ENCODE measurements at regions not wholly inside any gene's neighbourhood (a gene's known extent, or its start where the extent isn't known, plus 50 kb on each side); places are given as distances from the start of the nearest gene placed in this dataset.

- TF ChIP-seq, protein P1, sequence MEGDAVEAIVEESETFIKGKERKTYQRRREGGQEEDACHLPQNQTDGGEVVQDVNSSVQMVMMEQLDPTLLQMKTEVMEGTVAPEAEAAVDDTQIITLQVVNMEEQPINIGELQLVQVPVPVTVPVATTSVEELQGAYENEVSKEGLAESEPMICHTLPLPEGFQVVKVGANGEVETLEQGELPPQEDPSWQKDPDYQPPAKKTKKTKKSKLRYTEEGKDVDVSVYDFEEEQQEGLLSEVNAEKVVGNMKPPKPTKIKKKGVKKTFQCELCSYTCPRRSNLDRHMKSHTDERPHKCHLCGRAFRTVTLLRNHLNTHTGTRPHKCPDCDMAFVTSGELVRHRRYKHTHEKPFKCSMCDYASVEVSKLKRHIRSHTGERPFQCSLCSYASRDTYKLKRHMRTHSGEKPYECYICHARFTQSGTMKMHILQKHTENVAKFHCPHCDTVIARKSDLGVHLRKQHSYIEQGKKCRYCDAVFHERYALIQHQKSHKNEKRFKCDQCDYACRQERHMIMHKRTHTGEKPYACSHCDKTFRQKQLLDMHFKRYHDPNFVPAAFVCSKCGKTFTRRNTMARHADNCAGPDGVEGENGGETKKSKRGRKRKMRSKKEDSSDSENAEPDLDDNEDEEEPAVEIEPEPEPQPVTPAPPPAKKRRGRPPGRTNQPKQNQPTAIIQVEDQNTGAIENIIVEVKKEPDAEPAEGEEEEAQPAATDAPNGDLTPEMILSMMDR (IDR thresholded peaks at IDR 0.05), result no peak
- TF ChIP-seq TCF7L2 (IDR thresholded peaks at IDR 0.05; ENCODE audit: low read depth, low read length) (no peak), SIN3A (IDR thresholded peaks at IDR 0.05; ENCODE audit: borderline replicate concordance, insufficient read depth, low read depth, low read length) (no peak), POLR2AphosphoS5 (IDR thresholded peaks at IDR 0.05; ENCODE audit: low read depth, low read length) (no peak)
- TF ChIP-seq, protein P2, sequence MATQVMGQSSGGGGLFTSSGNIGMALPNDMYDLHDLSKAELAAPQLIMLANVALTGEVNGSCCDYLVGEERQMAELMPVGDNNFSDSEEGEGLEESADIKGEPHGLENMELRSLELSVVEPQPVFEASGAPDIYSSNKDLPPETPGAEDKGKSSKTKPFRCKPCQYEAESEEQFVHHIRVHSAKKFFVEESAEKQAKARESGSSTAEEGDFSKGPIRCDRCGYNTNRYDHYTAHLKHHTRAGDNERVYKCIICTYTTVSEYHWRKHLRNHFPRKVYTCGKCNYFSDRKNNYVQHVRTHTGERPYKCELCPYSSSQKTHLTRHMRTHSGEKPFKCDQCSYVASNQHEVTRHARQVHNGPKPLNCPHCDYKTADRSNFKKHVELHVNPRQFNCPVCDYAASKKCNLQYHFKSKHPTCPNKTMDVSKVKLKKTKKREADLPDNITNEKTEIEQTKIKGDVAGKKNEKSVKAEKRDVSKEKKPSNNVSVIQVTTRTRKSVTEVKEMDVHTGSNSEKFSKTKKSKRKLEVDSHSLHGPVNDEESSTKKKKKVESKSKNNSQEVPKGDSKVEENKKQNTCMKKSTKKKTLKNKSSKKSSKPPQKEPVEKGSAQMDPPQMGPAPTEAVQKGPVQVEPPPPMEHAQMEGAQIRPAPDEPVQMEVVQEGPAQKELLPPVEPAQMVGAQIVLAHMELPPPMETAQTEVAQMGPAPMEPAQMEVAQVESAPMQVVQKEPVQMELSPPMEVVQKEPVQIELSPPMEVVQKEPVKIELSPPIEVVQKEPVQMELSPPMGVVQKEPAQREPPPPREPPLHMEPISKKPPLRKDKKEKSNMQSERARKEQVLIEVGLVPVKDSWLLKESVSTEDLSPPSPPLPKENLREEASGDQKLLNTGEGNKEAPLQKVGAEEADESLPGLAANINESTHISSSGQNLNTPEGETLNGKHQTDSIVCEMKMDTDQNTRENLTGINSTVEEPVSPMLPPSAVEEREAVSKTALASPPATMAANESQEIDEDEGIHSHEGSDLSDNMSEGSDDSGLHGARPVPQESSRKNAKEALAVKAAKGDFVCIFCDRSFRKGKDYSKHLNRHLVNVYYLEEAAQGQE (IDR thresholded peaks at IDR 0.05; ENCODE audit: insufficient read depth in 1 of 2, low read depth in 2 of 2, low read length in 1 of 2), result no peak
Measured at GRCh38 chr22:47748271-47748670, 985.8 kb downstream of the TBC1D22A start.

Data from Panc1 (cell line).